H1 (cell line): ENCODE measurements at regions not wholly inside any gene's neighbourhood (a gene's known extent, or its start where the extent isn't known, plus 50 kb on each side); places are given as distances from the start of the nearest gene placed in this dataset.

ENCODE experiments used
- GTF2F1 ChIP-seq: IDR thresholded peaks from 2 replicates; pipeline ENCODE4 v1.6.1; 2012; ENCODE audit warnings: low read depth, low read length, improper control_type of control experiment, borderline replicate concordance
- HDAC6 ChIP-seq: IDR thresholded peaks from one replicate; pipeline ENCODE4 v1.7.1; 2012; ENCODE audit warnings: low read depth, mild to moderate bottlenecking, inconsistent platforms, low read length, moderate library complexity
- KDM4A ChIP-seq: IDR thresholded peaks from one replicate; pipeline ENCODE4 v1.7.1; 2012; ENCODE audit warnings: low read depth, mild to moderate bottlenecking, moderate library complexity, low read length, inconsistent platforms; ENCODE audit not compliant: severe bottlenecking
- SIN3A ChIP-seq, 2 experiments: IDR thresholded peaks in 1 of 2; conservative IDR thresholded peaks in 1 of 2; 2 replicates each; pipeline ENCODE4 v1.6.1; 2011 to 2012; ENCODE audit warnings: low read length in 2 of 2, improper control_type of control experiment in 1 of 2, low read depth in 1 of 2, mild to moderate bottlenecking in 1 of 2
- TF ChIP-seq, protein P1 (sequence below): IDR thresholded peaks from 2 replicates; pipeline ENCODE4 v1.6.1; 2012; ENCODE audit warnings: low read length, inconsistent platforms

DNA sequence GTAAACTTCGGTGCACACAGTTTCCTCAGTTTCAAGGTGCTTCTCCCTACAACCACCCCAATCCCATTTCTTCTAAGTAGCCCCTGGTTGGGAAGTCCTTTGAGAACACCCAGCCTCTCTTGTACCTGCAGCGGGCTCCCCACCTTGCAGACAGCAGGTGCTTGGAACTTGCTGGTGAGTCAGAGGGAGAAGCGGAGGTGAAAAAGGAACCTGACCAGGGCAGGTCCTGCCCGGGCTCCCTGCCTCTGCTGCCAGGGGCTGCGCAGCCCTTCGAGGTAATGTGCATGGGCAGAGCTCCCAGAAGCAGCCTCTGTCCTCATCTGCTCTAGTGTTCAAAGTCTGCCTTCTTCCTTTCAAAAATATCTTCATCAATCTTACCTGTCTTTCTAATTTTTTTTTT is 274.0 kb upstream of the SOX1 start (continued):
- TF ChIP-seq GTF2F1 (no peak), HDAC6 (no peak), KDM4A (no peak), SIN3A (conservative IDR thresholded peaks at IDR 0.05 in 1 of 2, IDR thresholded peaks at IDR 0.05 in 1 of 2; ENCODE audit: low read depth in 1 of 2, low read length in 2 of 2) (no peak)
- TF ChIP-seq, protein P1, sequence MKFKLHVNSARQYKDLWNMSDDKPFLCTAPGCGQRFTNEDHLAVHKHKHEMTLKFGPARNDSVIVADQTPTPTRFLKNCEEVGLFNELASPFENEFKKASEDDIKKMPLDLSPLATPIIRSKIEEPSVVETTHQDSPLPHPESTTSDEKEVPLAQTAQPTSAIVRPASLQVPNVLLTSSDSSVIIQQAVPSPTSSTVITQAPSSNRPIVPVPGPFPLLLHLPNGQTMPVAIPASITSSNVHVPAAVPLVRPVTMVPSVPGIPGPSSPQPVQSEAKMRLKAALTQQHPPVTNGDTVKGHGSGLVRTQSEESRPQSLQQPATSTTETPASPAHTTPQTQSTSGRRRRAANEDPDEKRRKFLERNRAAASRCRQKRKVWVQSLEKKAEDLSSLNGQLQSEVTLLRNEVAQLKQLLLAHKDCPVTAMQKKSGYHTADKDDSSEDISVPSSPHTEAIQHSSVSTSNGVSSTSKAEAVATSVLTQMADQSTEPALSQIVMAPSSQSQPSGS, result no peak
